HG03159 (cell line): ENCODE measurements at regions not wholly inside any gene's neighbourhood (a gene's known extent, or its start where the extent isn't known, plus 50 kb on each side); places are given as distances from the start of the nearest gene placed in this dataset.
"Not testable (repeated sequence)": the region's sequence is repeated elsewhere in the genome, so short reads cannot be mapped to it uniquely, and the experiment has no call there.

Experiments
- ATAC-seq: cut with Tn5 transposase; IDR thresholded peaks from one replicate; pipeline ENCODE4 v1.9.1; 2021; ENCODE audit warnings: mild to moderate bottlenecking, moderate library complexity; ENCODE audit not compliant: unreplicated experiment

GRCh38 chr5:66411701-66412100 is 184.5 kb upstream of the MAST4 start:
- no peak for ATAC-seq

- no peak for ATAC-seq
These were observed 182.3 kb upstream of the MAST4 start for GRCh38 chr5:66413931-66414330.

- no peak for ATAC-seq
These were observed 181.0 kb upstream of the MAST4 start for GRCh38 chr5:66415208-66415607.

GRCh38 chr5:66416698-66417097 is 179.5 kb upstream of the MAST4 start:
- ATAC-seq = no peak

- no peak for ATAC-seq
These were observed 178.4 kb upstream of the MAST4 start for GRCh38 chr5:66417781-66418180.

- ATAC-seq = no peak
These were observed 172.7 kb upstream of the MAST4 start for GRCh38 chr5:66423484-66423883.

GRCh38 chr5:66425842-66426241 is 170.4 kb upstream of the MAST4 start:
- ATAC-seq = no peak

GRCh38 chr5:66426259-66427138 is 169.7 kb upstream of the MAST4 start:
- ATAC-seq = no peak

GRCh38 chr5:66427139-66427442 is 169.1 kb upstream of the MAST4 start:
- no peak for ATAC-seq

- ATAC-seq = peak; percentile 53
These were observed 159.5 kb upstream of the MAST4 start for GRCh38 chr5:66436721-66437120.

- ATAC-seq = no peak
These were observed 158.1 kb upstream of the MAST4 start for GRCh38 chr5:66438087-66438486.

- ATAC-seq = no peak
These were observed 157.5 kb upstream of the MAST4 start for GRCh38 chr5:66438696-66439095.

- no peak for ATAC-seq
These were observed 156.0 kb upstream of the MAST4 start for GRCh38 chr5:66440202-66440680.

- ATAC-seq = no peak
These were observed 154.8 kb upstream of the MAST4 start for GRCh38 chr5:66441351-66441750.

GRCh38 chr5:66442951-66443445 is 153.2 kb upstream of the MAST4 start:
- no peak for ATAC-seq

- ATAC-seq = no peak
These were observed 152.6 kb upstream of the MAST4 start for GRCh38 chr5:66443462-66444130.

GRCh38 chr5:66448070-66448469 is 148.1 kb upstream of the MAST4 start:
- ATAC-seq = not testable (repeated sequence)

GRCh38 chr5:66450237-66450636 is 146.0 kb upstream of the MAST4 start:
- no peak for ATAC-seq

- no peak for ATAC-seq
These were observed 145.2 kb upstream of the MAST4 start for GRCh38 chr5:66450988-66451387.

GRCh38 chr5:66452109-66452508 is 144.1 kb upstream of the MAST4 start:
- no peak for ATAC-seq

- ATAC-seq = no peak
These were observed 141.8 kb upstream of the MAST4 start for GRCh38 chr5:66454186-66455078.
